GM19395 (cell line): ENCODE measurements at regions not wholly inside any gene's neighbourhood (a gene's known extent, or its start where the extent isn't known, plus 50 kb on each side); places are given as distances from the start of the nearest gene placed in this dataset.

Source experiments
- ATAC-seq: cut with Tn5 transposase; IDR thresholded peaks from one replicate; pipeline ENCODE4 v1.9.1; 2021; ENCODE audit warnings: mild to moderate bottlenecking, moderate library complexity; ENCODE audit not compliant: unreplicated experiment

- no peak for ATAC-seq
These were observed 73.7 kb upstream of the COPS8 start for GRCh38 chr2:237012004-237012403.

- ATAC-seq: no peak
These were observed 73.0 kb upstream of the COPS8 start for GRCh38 chr2:237012577-237013267.

DNA sequence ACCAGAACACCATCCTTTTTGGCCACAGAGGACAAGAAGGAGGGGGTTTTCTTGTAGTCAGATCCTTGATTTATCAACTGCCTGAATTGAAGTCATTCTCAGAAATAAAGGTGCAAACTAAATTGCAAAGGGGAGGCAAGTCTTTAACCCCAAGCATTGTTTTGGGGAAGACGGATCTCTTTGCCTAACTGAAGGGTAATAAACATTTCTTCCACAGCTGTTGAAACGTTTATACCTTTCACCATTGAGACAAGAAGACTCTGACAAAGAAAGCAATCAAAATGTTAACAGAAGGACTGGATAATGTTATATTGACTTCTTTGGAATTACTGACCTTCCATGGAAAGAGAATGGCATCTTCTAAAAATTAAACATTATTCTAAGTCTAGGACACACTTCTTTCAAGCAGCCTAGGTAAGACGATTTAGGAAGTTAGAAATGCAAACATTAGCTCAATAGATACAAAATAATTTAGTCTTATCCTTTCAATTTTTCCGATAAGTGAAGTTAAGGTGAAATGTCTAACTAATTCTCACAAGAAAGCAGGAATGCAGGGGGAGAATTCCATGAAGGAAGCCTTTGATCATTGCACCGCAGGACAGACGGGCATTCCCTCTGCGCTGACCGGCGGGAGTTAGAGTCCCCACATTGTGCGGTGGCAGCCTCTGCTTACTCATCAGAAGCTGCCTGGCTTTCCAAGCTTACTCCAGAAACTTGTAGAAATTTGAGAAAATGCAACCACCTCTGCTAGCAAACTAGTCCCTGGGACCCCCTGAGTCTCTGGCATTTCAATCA, 69.4 kb upstream of the COPS8 start:
- ATAC-seq: no peak

DNA sequence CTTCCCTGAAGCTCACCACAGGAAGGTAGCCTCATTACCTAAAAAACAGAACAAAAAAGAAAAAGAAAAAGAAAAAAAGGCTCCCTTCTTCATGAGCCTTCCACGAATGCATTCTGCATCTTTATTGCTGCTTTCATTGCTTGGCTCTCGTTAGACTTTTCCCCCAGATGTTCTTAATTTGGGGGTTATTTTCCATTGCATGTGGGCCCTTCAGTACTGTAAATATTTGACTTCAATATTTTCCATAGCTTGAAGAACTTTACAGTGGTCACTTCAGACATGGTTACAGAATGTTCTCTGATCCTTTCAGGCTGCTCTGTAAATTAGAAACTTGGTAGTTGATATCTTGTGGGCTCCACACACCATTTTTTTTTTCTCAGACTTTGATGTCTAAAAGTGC, 65.6 kb upstream of the COPS8 start:
- no peak for ATAC-seq

DNA sequence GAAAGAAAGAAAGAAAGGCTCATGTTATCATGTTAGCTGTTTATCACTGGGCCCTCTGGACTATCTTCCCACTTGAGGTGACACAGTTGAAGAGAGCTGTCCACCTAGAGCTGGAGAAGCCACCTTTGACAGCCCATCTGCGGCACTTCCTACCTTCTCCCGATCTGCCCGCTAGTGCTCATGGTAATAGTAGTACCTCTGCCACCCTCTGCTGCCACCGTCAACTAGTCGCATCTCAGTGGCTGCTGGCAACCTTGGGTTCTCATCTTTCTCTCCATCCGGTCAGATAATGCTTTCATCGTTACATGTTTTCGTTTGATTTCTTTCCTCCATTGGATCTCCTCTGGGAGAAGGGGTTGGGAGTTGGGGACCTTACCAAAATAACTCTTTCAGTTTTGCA, 63.2 kb upstream of the COPS8 start:
- no peak for ATAC-seq

- ATAC-seq: no peak
These were observed 61.4 kb upstream of the COPS8 start for GRCh38 chr2:237024255-237024654.

GRCh38 chr2:237025090-237025865, 60.4 kb upstream of the COPS8 start:
- ATAC-seq: no peak

- no peak for ATAC-seq
These were observed 58.5 kb upstream of the COPS8 start for GRCh38 chr2:237026981-237027711.

DNA sequence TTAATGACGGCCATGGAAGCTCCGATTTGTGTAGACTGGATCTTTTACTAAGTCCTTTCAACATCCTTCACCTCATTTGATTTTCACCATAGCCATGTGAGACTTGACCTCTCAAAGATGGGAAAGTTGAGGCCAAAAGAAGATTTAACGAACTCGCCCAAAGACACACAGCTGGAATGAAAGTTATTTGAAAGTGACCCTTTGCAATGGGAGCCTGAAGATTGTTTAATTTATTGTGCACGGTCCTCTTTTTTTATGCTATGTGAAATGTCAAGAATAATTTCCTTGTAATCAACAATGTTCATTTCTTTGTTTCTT, 58.0 kb upstream of the COPS8 start:
- ATAC-seq: no peak

GRCh38 chr2:237030382-237030781, 55.3 kb upstream of the COPS8 start:
- ATAC-seq: no peak

- no peak for ATAC-seq
These were observed 52.1 kb upstream of the COPS8 start for GRCh38 chr2:237033536-237034060.

GRCh38 chr2:237035781-237036475, 49.8 kb upstream of the COPS8 start:
- ATAC-seq: no peak
